GM06990 (cell line): ENCODE measurements at regions not wholly inside any gene's neighbourhood (a gene's known extent, or its start where the extent isn't known, plus 50 kb on each side); places are given as distances from the start of the nearest gene placed in this dataset.

Experiments used
- DNase-seq: peaks from one replicate; pipeline ENCODE4 v3.0.0-alpha.2; 2011; ENCODE audit not compliant: insufficient read length; ENCODE audit errors: extremely low read depth
- H3K27me3 ChIP-seq: replicated peaks from 2 replicates; pipeline ENCODE4 v1.6.0; 2011; ENCODE audit warnings: low read length; ENCODE audit not compliant: control insufficient read depth, insufficient read depth
- H3K36me3 ChIP-seq: 2 replicates; pipeline ENCODE4 v1.5.1; 2011; ENCODE audit warnings: low read length; ENCODE audit not compliant: control insufficient read depth, insufficient read depth
- H3K4me3 ChIP-seq: replicated peaks from 2 replicates; pipeline ENCODE4 v1.5.1; 2011; ENCODE audit warnings: low read depth, mild to moderate bottlenecking, control low read depth, low read length
- CTCF ChIP-seq: IDR thresholded peaks from 2 replicates; pipeline ENCODE4 v1.5.1; 2011; ENCODE audit warnings: low read length, control low read depth, mild to moderate bottlenecking, inconsistent platforms; ENCODE audit not compliant: insufficient read depth, poor library complexity, severe bottlenecking

- H3K27me3 ChIP-seq, result no peaks in the 10 kb centered on the region; the same call in 1 of the 2 replicates
- H3K4me3 ChIP-seq, result no peak overlapping the region
- no peak for DNase-seq
- no peak for TF ChIP-seq CTCF
- no peaks in the 10 kb centered on the region for H3K36me3 ChIP-seq
Measured at GRCh38 chr4:151862766-151863165, 102.0 kb upstream of the GATB start.

- no peak overlapping the region for H3K4me3 ChIP-seq
- TF ChIP-seq CTCF, result no peak
- no peak for DNase-seq
- no peaks in the 10 kb centered on the region; the same call in 1 of the 2 replicates for H3K27me3 ChIP-seq
- H3K36me3 ChIP-seq, result no peaks in the 10 kb centered on the region
Measured at GRCh38 chr4:151860561-151861093, 99.8 kb upstream of the GATB start.

GRCh38 chr4:151859641-151860040 is 98.8 kb upstream of the GATB start:
- TF ChIP-seq CTCF, result no peak
- no peaks in the 10 kb centered on the region; the same call in 1 of the 2 replicates for H3K27me3 ChIP-seq
- H3K36me3 ChIP-seq, result no peaks in the 10 kb centered on the region
- H3K4me3 ChIP-seq, result no peak overlapping the region
- DNase-seq, result no peak

GRCh38 chr4:151858356-151858755 is 97.5 kb upstream of the GATB start:
- DNase-seq, result no peak
- no peaks in the 10 kb centered on the region for H3K36me3 ChIP-seq

GRCh38 chr4:151857368-151857767 is 96.6 kb upstream of the GATB start:
- Histone ChIP-seq H3K27me3 (no peaks in the 10 kb centered on the region; the same call in 1 of the 2 replicates), H3K36me3 (no peaks in the 10 kb centered on the region), H3K4me3 (no peak overlapping the region)
- TF ChIP-seq CTCF, result no peak
- DNase-seq, result no peak

More at GRCh38 chr4:151858356-151858755, 97.5 kb upstream of the GATB start:
- no peak overlapping the region for H3K4me3 ChIP-seq
- TF ChIP-seq CTCF, result no peak
- H3K27me3 ChIP-seq, result no peaks in the 10 kb centered on the region; the same call in 1 of the 2 replicates

- H3K27me3 ChIP-seq, result no peaks in the 10 kb centered on the region; the same call in 1 of the 2 replicates
- H3K4me3 ChIP-seq, result no peak overlapping the region
- H3K36me3 ChIP-seq, result no peaks in the 10 kb centered on the region
- TF ChIP-seq CTCF, result no peak
- DNase-seq, result no peak
Measured at GRCh38 chr4:151855747-151856146, 94.9 kb upstream of the GATB start.
